DMS 273 (cell line): ENCODE measurements at regions not wholly inside any gene's neighbourhood (a gene's known extent, or its start where the extent isn't known, plus 50 kb on each side); places are given as distances from the start of the nearest gene placed in this dataset.

Experiments
- DNase-seq: peaks from one replicate; lab custom pipeline; 2025; ENCODE audit not compliant: unreplicated experiment; lab: John Stamatoyannopoulos, UW

DNA sequence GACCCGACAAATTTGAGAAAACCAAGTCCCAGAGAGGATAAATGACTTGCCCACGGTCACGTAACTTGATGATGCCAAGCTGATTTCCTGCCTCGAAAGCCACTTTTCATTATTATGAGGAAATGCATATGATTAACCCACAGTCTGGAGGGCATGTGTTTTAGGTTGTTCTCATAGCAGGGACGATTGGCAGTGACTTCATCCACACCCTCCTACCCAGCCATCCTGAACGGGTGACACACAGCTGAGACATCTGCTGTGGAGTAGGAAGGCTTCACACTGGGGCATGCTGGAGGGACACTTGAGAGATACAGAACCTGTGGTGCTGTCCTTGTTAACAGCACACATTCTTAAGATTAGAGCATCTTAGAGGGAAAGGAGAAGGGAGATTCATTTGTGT, 65.4 kb upstream of the WDFY2 start:
- peak; percentile 57 for DNase-seq

- peak; percentile 81 for DNase-seq
Observed at GRCh38 chr13:51519771-51520216, 64.5 kb upstream of the WDFY2 start.

DNA sequence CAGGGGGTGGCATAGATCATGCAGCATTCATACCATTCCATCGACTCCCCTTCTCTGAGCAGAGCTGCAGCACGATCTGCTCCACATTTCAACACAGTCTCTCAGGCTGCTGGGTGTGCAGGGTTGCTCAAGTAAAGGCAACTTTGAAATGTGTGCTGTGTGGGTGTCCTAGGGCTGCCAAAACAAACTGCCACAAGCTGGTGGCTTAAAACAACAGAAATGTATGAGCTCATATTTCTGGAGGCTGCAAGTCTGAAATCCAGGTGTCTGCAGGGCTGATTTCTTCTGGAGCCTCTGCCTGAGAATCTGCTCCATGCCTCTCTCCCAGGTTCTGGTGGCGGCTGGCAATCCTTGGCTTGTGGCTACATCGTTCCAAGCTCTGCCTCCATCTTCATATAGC, 63.7 kb upstream of the WDFY2 start:
- peak; percentile 75 for DNase-seq

DNA sequence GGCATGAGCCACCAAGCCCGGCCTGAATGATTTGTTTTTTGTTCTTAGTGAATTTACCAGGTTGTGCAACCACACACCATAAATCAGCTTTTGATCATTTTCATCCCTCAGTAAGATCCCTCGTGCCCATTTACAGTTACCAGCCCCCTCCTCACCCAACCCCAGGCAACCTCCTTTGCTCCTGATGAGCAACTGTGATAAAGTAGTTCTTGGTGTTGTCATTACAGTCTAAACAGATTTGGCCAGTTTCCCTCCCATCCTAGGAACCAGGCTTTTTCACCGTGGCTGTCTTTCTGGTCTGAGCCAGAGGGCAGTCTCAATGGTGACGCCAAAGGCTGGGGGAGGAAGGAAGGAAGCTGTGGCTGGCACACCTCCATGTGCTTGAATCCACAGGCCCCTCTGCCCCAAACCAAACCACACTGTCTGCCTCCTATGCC, 61.2 kb upstream of the WDFY2 start:
- DNase-seq: peak; percentile 25

- no peak for DNase-seq
Observed at GRCh38 chr13:51524312-51524711, 60.0 kb upstream of the WDFY2 start.

DNA sequence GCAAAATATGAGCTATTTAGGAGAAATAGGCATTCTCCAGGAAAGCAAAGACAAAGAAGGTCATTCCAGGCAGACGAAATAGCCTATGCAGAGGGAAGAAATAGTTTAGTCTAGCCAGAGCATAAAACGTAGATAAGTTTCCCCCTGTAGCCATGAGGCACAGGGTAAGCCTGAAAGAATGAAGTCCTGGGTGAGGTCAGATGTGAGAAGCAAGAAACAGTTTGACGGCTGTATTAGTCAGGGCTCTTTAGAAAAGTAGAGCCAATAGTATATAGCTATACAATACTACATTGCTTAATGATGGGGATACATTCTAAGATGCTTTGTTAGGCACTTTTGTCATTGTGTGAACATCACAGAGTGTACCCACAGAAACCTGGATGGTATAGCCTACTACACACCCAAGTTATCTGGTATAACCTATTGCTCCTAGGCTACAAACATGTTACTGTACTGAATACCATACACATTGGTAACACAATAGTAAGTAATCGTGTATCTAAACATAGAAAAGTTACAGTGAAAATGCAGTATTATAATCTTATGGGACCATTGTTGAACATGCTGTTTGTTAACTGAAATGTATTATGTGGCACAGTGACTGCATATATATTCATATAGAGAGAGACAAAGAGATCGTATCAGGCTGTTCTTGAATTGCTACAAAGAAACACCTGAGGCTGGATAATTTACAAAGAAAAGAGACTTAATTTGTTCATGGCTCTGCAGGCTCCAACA, 59.3 kb upstream of the WDFY2 start:
- DNase-seq: no peak

GRCh38 chr13:51525567-51526167, 58.6 kb upstream of the WDFY2 start:
- no peak for DNase-seq

DNA sequence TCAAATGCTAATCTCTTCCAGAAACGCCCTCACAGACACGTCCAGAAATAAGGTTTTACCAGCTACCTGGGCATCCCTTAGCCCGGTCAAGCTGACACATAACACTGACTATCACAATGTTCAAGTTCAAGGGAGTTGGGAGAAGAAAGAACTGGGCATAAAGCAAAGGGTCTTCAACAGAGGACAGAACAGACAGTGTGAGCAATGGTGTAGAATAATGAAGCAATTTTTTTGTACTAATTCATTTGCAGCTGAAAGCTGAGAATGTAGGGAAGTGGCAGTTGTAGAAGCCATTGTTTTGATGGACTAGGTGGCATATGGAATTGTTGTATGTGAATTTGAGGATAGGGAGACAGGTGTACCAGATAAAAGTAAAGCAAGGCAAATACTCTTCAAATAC, 58.1 kb upstream of the WDFY2 start:
- DNase-seq: no peak

DNA sequence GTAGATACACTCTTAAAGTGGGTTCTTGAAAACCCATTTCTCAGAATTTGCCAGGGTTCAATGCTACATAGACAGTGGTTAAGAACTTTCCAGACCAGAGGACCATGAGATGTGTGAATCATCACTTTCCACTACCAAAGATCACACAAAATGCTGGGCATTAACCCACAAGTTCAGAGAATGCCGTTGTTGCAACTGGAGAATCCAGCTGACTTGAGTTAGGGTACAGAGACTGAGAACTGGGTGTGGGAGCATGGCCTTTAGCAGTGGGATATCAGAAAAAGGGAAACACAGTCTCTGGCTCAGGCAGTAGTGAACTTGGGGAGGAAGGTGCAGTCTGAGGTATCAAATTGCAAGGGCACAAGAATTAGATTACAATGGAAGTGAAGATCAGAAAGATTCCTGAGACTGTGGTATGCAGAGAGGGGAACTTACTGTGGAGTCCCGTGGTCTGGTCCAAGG, 51.5 kb upstream of the WDFY2 start:
- DNase-seq: no peak

- DNase-seq: peak; percentile 62
Observed at GRCh38 chr13:51534041-51534817, 50.0 kb upstream of the WDFY2 start.
